ENCODE measurements at regions not wholly inside any gene's neighbourhood (a gene's known extent, or its start where the extent isn't known, plus 50 kb on each side); places are given as distances from the start of the nearest gene placed in this dataset.

GRCh38 chr3:40598338-40598737 is 73.6 kb downstream of the ZNF621 start:
- TF ChIP-seq CTCF (conservative IDR thresholded peaks at IDR 0.05 in 1 of 2, IDR thresholded peaks at IDR 0.05 in 1 of 2; ENCODE audit: low read depth in 1 of 2, low read length in 2 of 2) (no peak), EZH2 (IDR thresholded peaks at IDR 0.05; ENCODE audit: low read length, missing control alignments) (no peak)

Measured in fibroblast of lung (primary cell).